HG03039 (cell line): ENCODE measurements at regions not wholly inside any gene's neighbourhood (a gene's known extent, or its start where the extent isn't known, plus 50 kb on each side); places are given as distances from the start of the nearest gene placed in this dataset.

Experiments
- ATAC-seq: cut with Tn5 transposase; IDR thresholded peaks from one replicate; pipeline ENCODE4 v1.9.1; 2021; ENCODE audit warnings: mild to moderate bottlenecking, moderate library complexity; ENCODE audit not compliant: unreplicated experiment

- no peak for ATAC-seq
These were observed 163.6 kb downstream of the BRMS1L start for GRCh38 chr14:35989736-35990135.

- no peak for ATAC-seq
These were observed 163.0 kb downstream of the BRMS1L start for GRCh38 chr14:35988972-35989690.

GRCh38 chr14:35988550-35988949, 162.4 kb downstream of the BRMS1L start:
- no peak for ATAC-seq

- ATAC-seq = no peak
These were observed 161.6 kb downstream of the BRMS1L start for GRCh38 chr14:35987731-35988130.

- peak; percentile 63 for ATAC-seq
These were observed 160.1 kb downstream of the BRMS1L start for GRCh38 chr14:35986219-35986573.

- ATAC-seq = peak; percentile 51
These were observed 159.5 kb downstream of the BRMS1L start for GRCh38 chr14:35985474-35986218.

GRCh38 chr14:35979531-35979930, 153.4 kb downstream of the BRMS1L start:
- no peak for ATAC-seq

GRCh38 chr14:35978561-35978960, 152.4 kb downstream of the BRMS1L start:
- ATAC-seq = no peak

- ATAC-seq = no peak
These were observed 149.7 kb downstream of the BRMS1L start for GRCh38 chr14:35975814-35976213.

- no peak for ATAC-seq
These were observed 147.6 kb downstream of the BRMS1L start for GRCh38 chr14:35973770-35974169.

GRCh38 chr14:35971965-35972630, 146.0 kb downstream of the BRMS1L start:
- ATAC-seq = no peak

GRCh38 chr14:35969310-35969709, 143.2 kb downstream of the BRMS1L start:
- ATAC-seq = no peak

GRCh38 chr14:35965400-35965799, 139.3 kb downstream of the BRMS1L start:
- ATAC-seq = no peak

GRCh38 chr14:35964697-35965286, 138.7 kb downstream of the BRMS1L start:
- ATAC-seq = no peak

GRCh38 chr14:35963209-35963608, 137.1 kb downstream of the BRMS1L start:
- peak; percentile 54 for ATAC-seq

- no peak for ATAC-seq
These were observed 135.6 kb downstream of the BRMS1L start for GRCh38 chr14:35961697-35962274.

- ATAC-seq = no peak
These were observed 133.7 kb downstream of the BRMS1L start for GRCh38 chr14:35959835-35960234.

GRCh38 chr14:35958499-35958898, 132.4 kb downstream of the BRMS1L start:
- no peak for ATAC-seq

- ATAC-seq = no peak
These were observed 130.4 kb downstream of the BRMS1L start for GRCh38 chr14:35956376-35957085.

- no peak for ATAC-seq
These were observed 126.4 kb downstream of the BRMS1L start for GRCh38 chr14:35952584-35952983.
